Breast epithelium (tissue), 3 donors: ENCODE measurements at regions not wholly inside any gene's neighbourhood (a gene's known extent, or its start where the extent isn't known, plus 50 kb on each side); places are given as distances from the start of the nearest gene placed in this dataset.

ENCODE experiments used
- POLR2A ChIP-seq: fragments of 450-650 bp; IDR thresholded peaks from one replicate; pipeline ENCODE4 v1.6.1; 2016; ENCODE audit warnings: antibody characterized with exemption, mild to moderate bottlenecking, moderate library complexity
- POLR2AphosphoS5 ChIP-seq, 3 donors: sonication (generic); formaldehyde crosslinking; IDR thresholded peaks; one replicate each; pipeline ENCODE4 v1.6.1; 2017; ENCODE audit warnings: antibody characterized with exemption in 3 of 3
- TF ChIP-seq, protein P1 (sequence below), 3 donors: fragments of 450-650 bp; IDR thresholded peaks; one replicate each; pipeline ENCODE4 v1.5.1; 2016 to 2017; ENCODE audit warnings: antibody characterized with exemption in 3 of 3, mild to moderate bottlenecking in 3 of 3, moderate library complexity in 3 of 3

DNA sequence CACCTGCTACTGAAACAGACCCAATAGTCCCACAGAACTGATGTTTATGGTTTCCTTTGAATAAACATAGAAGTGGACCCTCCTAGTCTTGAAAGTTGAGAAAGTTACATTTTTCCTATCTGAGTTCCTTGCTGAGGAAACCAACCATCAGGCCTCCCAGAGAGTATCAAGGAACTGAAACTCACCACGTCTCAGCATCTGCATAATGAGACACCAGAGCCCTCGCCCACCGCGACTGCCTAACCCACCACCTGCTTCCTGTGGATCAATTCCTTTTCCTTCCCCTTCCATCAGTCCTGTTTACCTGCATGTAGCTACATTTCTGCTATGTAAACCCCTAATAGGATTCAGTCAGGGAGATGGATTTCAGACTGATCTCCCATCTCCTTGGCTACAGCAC is 443.2 kb upstream of the TMEM132C start:
- TF ChIP-seq, protein P1, sequence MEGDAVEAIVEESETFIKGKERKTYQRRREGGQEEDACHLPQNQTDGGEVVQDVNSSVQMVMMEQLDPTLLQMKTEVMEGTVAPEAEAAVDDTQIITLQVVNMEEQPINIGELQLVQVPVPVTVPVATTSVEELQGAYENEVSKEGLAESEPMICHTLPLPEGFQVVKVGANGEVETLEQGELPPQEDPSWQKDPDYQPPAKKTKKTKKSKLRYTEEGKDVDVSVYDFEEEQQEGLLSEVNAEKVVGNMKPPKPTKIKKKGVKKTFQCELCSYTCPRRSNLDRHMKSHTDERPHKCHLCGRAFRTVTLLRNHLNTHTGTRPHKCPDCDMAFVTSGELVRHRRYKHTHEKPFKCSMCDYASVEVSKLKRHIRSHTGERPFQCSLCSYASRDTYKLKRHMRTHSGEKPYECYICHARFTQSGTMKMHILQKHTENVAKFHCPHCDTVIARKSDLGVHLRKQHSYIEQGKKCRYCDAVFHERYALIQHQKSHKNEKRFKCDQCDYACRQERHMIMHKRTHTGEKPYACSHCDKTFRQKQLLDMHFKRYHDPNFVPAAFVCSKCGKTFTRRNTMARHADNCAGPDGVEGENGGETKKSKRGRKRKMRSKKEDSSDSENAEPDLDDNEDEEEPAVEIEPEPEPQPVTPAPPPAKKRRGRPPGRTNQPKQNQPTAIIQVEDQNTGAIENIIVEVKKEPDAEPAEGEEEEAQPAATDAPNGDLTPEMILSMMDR (IDR thresholded peaks at IDR 0.05), result no peak
- no peak for TF ChIP-seq POLR2A
- no peak for TF ChIP-seq POLR2AphosphoS5 (IDR thresholded peaks at IDR 0.05)
